ENCODE measurements at regions not wholly inside any gene's neighbourhood (a gene's known extent, or its start where the extent isn't known, plus 50 kb on each side); places are given as distances from the start of the nearest gene placed in this dataset.

DNA sequence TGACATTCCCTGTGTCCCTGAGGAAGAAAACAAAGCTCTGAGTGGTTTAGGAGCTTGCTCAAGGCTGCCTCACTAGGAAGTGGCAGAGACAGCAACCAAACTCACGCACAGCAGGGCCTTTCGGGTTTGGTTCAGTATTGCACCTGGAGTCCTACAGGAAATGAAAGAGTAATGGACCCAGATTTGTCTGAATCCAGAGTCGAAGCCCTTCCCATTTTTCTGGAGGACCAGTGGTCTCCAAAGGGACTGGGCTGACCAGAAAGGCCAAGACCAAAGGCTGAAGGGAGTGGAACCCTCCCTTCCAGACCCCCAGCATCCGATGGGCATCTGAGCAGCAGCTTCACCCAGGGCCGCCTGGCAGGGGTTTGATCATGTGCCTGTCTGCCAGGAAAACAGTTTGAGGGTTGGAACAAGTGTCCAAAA lies 85.5 kb upstream of the RPL38 start:
- TF ChIP-seq, protein P1, sequence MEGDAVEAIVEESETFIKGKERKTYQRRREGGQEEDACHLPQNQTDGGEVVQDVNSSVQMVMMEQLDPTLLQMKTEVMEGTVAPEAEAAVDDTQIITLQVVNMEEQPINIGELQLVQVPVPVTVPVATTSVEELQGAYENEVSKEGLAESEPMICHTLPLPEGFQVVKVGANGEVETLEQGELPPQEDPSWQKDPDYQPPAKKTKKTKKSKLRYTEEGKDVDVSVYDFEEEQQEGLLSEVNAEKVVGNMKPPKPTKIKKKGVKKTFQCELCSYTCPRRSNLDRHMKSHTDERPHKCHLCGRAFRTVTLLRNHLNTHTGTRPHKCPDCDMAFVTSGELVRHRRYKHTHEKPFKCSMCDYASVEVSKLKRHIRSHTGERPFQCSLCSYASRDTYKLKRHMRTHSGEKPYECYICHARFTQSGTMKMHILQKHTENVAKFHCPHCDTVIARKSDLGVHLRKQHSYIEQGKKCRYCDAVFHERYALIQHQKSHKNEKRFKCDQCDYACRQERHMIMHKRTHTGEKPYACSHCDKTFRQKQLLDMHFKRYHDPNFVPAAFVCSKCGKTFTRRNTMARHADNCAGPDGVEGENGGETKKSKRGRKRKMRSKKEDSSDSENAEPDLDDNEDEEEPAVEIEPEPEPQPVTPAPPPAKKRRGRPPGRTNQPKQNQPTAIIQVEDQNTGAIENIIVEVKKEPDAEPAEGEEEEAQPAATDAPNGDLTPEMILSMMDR (IDR thresholded peaks at IDR 0.05): no peak
- Histone ChIP-seq H3K4me1 (no peaks in the 10 kb centered on the region), H3K4me3 (no peak overlapping the region), H3K27me3 (peaks cover 0 to 65% of the 10 kb centered on the region in 2 donors), H3K27ac (no peak overlapping the region), H3K36me3 (no peaks in the 10 kb centered on the region), H3K9me3 (peaks cover 0 to 3% of the 10 kb centered on the region in 2 donors)
- no peak for ATAC-seq
- intact Hi-C loops (cut with DNase I): no loop called here
- no peak for DNase-seq

DNA sequence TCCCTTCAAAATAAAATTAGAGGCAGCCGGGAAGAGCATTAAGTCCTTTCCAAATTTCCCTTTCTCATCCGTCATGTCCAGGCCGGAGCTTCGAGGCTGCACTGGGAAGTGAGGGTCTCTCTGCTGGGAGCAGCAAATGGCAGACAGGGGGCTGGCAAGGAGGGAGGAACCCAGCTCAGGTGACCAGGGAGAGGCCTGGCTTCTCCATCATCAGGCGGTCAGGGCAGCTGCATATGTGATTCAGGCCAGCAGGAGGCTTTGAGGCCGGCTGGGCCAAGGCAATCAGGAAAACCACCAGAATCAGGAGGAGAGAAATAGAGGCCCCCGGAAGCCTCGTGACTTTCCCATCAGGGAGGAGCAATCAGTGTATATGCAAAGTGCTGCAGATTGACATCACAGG lies 85.0 kb upstream of the RPL38 start:
- no peak for DNase-seq
- no peaks in the 10 kb centered on the region for H3K36me3 ChIP-seq
- intact Hi-C loops (cut with DNase I): no loop called here
- H3K4me3 ChIP-seq: no peak overlapping the region
- ATAC-seq: no peak
- H3K9me3 ChIP-seq: no peaks in the 10 kb centered on the region
- no peak overlapping the region for H3K27ac ChIP-seq
- TF ChIP-seq, protein P1 (IDR thresholded peaks at IDR 0.05): no peak
- no peaks in the 10 kb centered on the region for H3K4me1 ChIP-seq
- peaks cover 0 to 60% of the 10 kb centered on the region in 2 donors for H3K27me3 ChIP-seq

DNA sequence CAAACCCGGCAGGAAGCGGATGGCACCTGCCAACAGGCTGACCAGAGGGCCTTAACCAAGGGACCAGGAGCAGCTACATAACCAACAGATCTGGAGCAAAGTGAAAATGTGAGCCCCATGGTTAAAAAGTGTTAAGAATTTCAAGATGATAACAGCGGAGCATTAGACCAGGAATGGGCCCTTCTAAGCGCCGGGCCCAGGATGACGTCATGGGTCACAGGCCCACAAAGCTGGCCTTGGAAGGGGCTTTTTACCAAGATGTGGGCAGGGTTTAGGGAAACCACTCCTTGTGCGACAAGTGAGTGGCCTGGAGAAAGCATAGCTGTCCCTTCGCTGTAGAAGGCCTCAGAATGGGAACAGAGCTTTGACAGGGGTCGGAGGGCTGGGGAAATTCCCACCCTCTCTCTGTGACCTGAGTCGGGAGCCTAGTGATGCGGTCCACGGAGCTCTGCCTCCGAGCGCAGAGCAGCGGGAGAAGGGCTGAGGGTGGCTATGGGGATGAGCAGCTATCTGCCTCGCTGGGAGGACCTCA lies 84.4 kb upstream of the RPL38 start:
- intact Hi-C loops (cut with DNase I): no loop called here

DNA sequence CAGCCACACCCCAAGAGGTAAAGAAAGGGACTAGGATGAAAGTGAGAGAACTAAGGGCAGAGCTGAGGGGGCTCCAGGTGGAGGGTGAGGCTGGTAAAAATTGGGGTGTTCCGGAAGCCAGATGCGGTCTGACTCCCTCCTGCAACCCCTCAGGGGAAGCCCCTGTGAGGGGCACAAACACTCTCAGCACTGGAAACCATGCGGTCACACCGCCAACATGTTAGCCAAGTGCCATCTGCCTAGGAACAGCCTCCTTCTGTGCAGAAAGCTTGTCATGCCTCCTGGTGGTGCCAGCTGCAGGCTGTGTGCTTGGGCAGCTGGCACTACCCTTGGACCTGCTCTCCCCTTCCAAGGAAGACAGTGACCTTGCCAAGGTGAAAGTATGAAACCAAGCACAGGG lies 83.5 kb upstream of the RPL38 start:
- Histone ChIP-seq H3K27ac (no peak overlapping the region), H3K4me1 (no peaks in the 10 kb centered on the region), H3K27me3 (peaks cover 0 to 47% of the 10 kb centered on the region in 2 donors), H3K36me3 (no peaks in the 10 kb centered on the region), H3K4me3 (no peak overlapping the region), H3K9me3 (no peaks in the 10 kb centered on the region)
- ATAC-seq (no peak), DNase-seq (no peak)
- TF ChIP-seq, protein P1 (IDR thresholded peaks at IDR 0.05): no peak
- intact Hi-C loops (cut with DNase I): no loop called here

More for the DNA sequence above, 84.4 kb upstream of the RPL38 start:
- Histone ChIP-seq H3K36me3 (no peaks in the 10 kb centered on the region), H3K4me1 (no peaks in the 10 kb centered on the region), H3K27ac (no peak overlapping the region), H3K27me3 (peaks cover 0 to 54% of the 10 kb centered on the region in 2 donors), H3K9me3 (no peaks in the 10 kb centered on the region), H3K4me3 (no peak overlapping the region)
- ATAC-seq: no peak
- DNase-seq: no peak
- TF ChIP-seq, protein P1 (IDR thresholded peaks at IDR 0.05): no peak

DNA sequence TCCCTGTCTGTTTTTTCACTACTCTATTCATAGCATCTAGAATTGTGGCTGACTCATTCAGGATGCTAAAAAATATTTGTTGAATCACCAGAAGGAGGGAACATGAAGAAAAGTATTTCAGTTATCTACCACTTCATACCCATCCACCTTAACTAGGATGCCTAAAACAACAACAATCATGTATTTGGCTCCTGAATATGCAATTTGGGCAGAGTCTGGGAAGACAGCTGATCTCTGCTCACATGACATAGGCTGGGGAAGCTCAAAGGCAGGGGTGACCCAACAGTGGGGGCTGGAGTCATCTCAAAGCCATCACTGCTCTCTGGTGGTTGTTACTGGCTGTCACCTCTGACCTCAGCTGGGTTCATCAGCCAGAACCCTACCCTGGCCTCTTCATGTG lies 80.1 kb upstream of the RPL38 start:
- TF ChIP-seq, protein P1 (IDR thresholded peaks at IDR 0.05): no peak
- H3K27ac ChIP-seq: no peak overlapping the region
- H3K27me3 ChIP-seq: peaks cover 0 to 33% of the 10 kb centered on the region in 2 donors
- no peak overlapping the region for H3K4me3 ChIP-seq
- no peak for DNase-seq
- ATAC-seq: no peak
- no peaks in the 10 kb centered on the region for H3K4me1 ChIP-seq
- intact Hi-C loops (cut with DNase I): no loop called here
- H3K9me3 ChIP-seq: no peaks in the 10 kb centered on the region
- H3K36me3 ChIP-seq: no peaks in the 10 kb centered on the region

Data from left lung (tissue), 4 donors.